ENCODE measurements at regions not wholly inside any gene's neighbourhood (a gene's known extent, or its start where the extent isn't known, plus 50 kb on each side); places are given as distances from the start of the nearest gene placed in this dataset.

- no peak for DNase-seq
- Histone ChIP-seq H4K8ac (replicated peaks; ENCODE audit: insufficient read length, low read depth, low read length) (no peak overlapping the region), H3K79me1 (ENCODE audit: insufficient read depth, low read depth, low read length, poor library complexity, severe bottlenecking) (no peaks in the 10 kb centered on the region), H3K4me2 (ENCODE audit: insufficient read depth, insufficient read length, low read length) (no peak overlapping the region), H2BK15ac (ENCODE audit: low read depth, low read length) (no peak overlapping the region), H3K79me2 (ENCODE audit: insufficient read depth, low read length) (no peaks in the 10 kb centered on the region), H3K56ac (ENCODE audit: insufficient read length, low read depth, low read length) (no peak overlapping the region), H3K18ac (ENCODE audit: insufficient read length, low read depth, low read length) (no peak overlapping the region), H3K9ac (ENCODE audit: extremely low read depth, insufficient read length, low read length) (no peak overlapping the region), H3T11ph (ENCODE audit: low read length) (no peak overlapping the region), H2BK120ac (ENCODE audit: low read depth, low read length, poor library complexity, severe bottlenecking) (no peak overlapping the region), H4K91ac (ENCODE audit: insufficient read length, low read depth, low read length) (no peak overlapping the region), H3K14ac (ENCODE audit: insufficient read depth, low read length) (no peak overlapping the region), H3K4ac (ENCODE audit: low read depth, low read length) (no peak overlapping the region), H2AK5ac (ENCODE audit: insufficient read length, low read length) (no peak overlapping the region), H3K9me3 (ENCODE audit: control insufficient read depth, low read depth, low read length) (no peaks in the 10 kb centered on the region), H3K23me2 (ENCODE audit: insufficient read length, low read depth, low read length, poor library complexity, severe bottlenecking) (no peaks in the 10 kb centered on the region), H3K27ac (ENCODE audit: insufficient read length, low read depth, low read length) (no peak overlapping the region), H3K27me3 (ENCODE audit: insufficient read depth, low read length) (no peaks in the 10 kb centered on the region), H2BK20ac (ENCODE audit: low read depth, low read length, poor library complexity, severe bottlenecking) (no peak overlapping the region), H3K4me1 (ENCODE audit: insufficient read depth, low read length) (no peaks in the 10 kb centered on the region), H2BK12ac (ENCODE audit: insufficient read length, low read depth, low read length) (no peak overlapping the region), H4K20me1 (ENCODE audit: control insufficient read depth, insufficient read depth, insufficient read length) (no peaks in the 10 kb centered on the region), H3K23ac (ENCODE audit: insufficient read length, low read depth, low read length) (no peak overlapping the region), H4K5ac (ENCODE audit: insufficient read length, low read depth, low read length) (no peak overlapping the region), H2BK5ac (ENCODE audit: insufficient read length, low read length) (no peak overlapping the region), H2AFZ (ENCODE audit: low read length) (no peak overlapping the region)
- Mint-ChIP-seq H3K4me3 (no peak overlapping the region), H3K4me1 (peaks cover under 1 to 3% of the 10 kb centered on the region in 2 experiments; a peak in 2 of 4 replicates), H3K9me3 (no peaks in the 10 kb centered on the region), H3K27ac (no peak overlapping the region), H3K36me3 (ENCODE audit: insufficient read depth in 1 of 3, low read depth in 3 of 3) (no peaks in the 10 kb centered on the region), H3K27me3 (ENCODE audit: low read depth) (no peaks in the 10 kb centered on the region)
- no peak for TF ChIP-seq CTCF (conservative IDR thresholded peaks at IDR 0.05)
Observed at GRCh38 chr10:52627279-52627678, 145.3 kb downstream of the MBL2 start.
